ENCODE measurements at regions not wholly inside any gene's neighbourhood (a gene's known extent, or its start where the extent isn't known, plus 50 kb on each side); places are given as distances from the start of the nearest gene placed in this dataset.

DNA sequence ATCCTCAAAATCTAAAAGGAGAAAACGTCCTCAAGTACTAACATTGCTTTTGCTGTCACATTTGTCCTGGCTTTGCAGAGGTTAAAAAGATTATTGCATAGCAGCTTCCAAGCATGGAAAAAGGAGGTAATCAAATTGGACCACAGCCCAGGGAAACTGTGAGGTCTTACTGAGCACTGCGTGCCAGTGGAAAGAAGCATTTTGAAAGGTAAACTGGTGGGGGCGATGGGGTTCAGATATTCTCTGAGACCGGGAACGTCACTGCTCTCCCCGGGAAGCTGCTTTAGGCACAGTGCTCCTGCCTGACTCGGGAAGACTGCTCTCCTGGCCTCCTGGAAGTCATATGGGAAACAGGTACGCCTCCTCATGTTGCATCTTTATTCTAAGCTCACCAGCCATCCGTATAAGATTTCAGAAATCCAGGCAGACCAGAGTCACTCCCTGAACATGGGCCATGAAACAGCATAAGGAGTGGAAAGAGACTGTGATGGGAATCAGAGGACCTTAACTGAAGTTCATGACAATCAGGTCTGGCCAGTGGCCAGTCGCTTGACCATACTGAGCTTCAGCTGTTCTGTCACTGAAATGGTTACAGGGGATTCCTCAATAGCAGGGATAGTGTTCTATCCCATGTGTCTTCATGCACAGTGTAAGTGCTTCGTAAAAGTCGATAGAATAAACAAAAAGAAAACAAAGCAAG lies 284.1 kb downstream of the TRIB2 start:
- intact Hi-C loops (cut with DNase I) = loop anchor here (10.0 kb wide), 1 partner anchor 1136 kb away; no protein-coding TSS in a partner anchor
- TF ChIP-seq, protein P1, sequence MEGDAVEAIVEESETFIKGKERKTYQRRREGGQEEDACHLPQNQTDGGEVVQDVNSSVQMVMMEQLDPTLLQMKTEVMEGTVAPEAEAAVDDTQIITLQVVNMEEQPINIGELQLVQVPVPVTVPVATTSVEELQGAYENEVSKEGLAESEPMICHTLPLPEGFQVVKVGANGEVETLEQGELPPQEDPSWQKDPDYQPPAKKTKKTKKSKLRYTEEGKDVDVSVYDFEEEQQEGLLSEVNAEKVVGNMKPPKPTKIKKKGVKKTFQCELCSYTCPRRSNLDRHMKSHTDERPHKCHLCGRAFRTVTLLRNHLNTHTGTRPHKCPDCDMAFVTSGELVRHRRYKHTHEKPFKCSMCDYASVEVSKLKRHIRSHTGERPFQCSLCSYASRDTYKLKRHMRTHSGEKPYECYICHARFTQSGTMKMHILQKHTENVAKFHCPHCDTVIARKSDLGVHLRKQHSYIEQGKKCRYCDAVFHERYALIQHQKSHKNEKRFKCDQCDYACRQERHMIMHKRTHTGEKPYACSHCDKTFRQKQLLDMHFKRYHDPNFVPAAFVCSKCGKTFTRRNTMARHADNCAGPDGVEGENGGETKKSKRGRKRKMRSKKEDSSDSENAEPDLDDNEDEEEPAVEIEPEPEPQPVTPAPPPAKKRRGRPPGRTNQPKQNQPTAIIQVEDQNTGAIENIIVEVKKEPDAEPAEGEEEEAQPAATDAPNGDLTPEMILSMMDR (IDR thresholded peaks at IDR 0.05) = no peak
- no peak for TF ChIP-seq POLR2A (IDR thresholded peaks at IDR 0.05)
- no peak overlapping the region for H3K4me3 ChIP-seq
- peak; percentile 30 to 64 (median 48) for DNase-seq
- H3K9me3 ChIP-seq = no peaks in the 10 kb centered on the region
- no peaks in the 10 kb centered on the region for H3K36me3 ChIP-seq (replicated peaks in 1 of 2; ENCODE audit: insufficient read depth in 1 of 2, low read depth in 2 of 2)
- H3K27ac ChIP-seq = no peak overlapping the region
- 32 to 37% methylated on average over 12 of the region's 12 CpGs for WGBS, 2 donors
- H3K4me1 ChIP-seq = peaks cover 28% of the 10 kb centered on the region
- no peaks in the 10 kb centered on the region for H3K27me3 ChIP-seq
- ATAC-seq = peak; percentile 66

DNA sequence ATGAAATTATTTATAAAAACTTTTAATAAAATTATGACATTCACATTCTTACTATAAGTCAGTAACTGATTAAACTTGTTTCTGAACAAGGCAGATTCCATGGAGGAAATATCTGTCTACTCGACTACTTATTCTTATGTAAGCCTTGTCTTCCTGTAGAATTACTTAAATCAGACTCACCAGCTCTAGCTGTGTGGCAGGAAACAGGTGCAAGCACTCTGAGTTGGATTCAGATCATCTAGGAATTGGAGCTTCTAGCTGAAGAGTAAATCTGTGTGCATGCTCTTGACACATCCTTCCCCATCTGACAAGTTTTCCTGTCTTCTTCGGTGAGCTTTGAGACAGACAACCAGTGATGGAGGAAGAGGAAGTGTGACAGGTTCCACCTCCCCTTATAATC lies 284.7 kb downstream of the TRIB2 start:
- intact Hi-C loops (cut with DNase I) = loop anchor here (10.0 kb wide), 1 partner anchor 1137 kb away; no protein-coding TSS in a partner anchor
- no peak for ATAC-seq
- Histone ChIP-seq H3K27ac (no peak overlapping the region), H3K36me3 (replicated peaks in 1 of 2; ENCODE audit: insufficient read depth in 1 of 2, low read depth in 2 of 2) (no peaks in the 10 kb centered on the region), H3K9me3 (no peaks in the 10 kb centered on the region), H3K27me3 (no peaks in the 10 kb centered on the region), H3K4me3 (no peak overlapping the region), H3K4me1 (peaks cover 29% of the 10 kb centered on the region)
- no peak for TF ChIP-seq POLR2A (IDR thresholded peaks at IDR 0.05)
- TF ChIP-seq, protein P1 (IDR thresholded peaks at IDR 0.05) = no peak
- WGBS, 2 donors = 31 to 58% methylated on average over 2 of the region's 2 CpGs
- DNase-seq = no peak

DNA sequence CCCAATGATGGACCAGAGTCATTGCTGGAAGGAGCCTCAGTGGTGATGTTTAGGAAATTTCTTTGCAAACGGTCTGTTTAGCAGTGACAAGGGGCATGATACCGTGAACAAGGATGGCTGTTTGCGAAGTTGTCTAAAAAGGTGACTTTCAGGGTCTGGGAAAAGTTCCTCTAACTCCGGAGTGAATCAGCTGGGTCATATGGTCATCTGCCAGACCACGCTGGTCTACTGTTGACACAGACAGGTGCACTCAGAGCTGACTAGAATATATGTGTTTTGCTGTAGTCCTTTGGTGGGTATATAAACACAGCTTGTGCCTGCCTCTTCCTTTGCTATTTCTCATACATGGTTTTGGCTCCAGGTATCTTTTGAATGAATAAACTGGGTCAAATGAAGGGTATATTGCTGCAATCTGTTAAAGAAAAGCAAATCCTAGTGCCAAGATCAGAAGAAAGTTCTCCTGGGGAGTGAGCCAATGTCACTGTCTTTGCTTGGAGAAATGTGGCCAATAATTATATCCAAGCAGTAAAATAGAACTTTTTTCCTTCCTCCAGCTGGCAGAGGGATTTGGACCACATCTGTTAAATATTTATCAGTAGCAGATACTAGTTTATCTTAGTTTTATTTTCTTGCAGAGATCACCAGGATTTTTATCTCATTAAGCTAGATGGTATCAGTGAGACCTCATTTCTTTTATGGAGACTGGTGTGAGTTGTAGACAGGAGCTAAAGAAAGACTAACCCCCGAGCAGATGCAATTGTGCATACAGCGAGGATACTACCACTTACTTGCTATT lies 286.0 kb downstream of the TRIB2 start:
- 37 to 49% methylated on average over 7 of the region's 7 CpGs for WGBS, 2 donors
- Histone ChIP-seq H3K4me1 (peaks cover 39% of the 10 kb centered on the region), H3K9me3 (no peaks in the 10 kb centered on the region), H3K27ac (no peak overlapping the region), H3K27me3 (no peaks in the 10 kb centered on the region), H3K4me3 (no peak overlapping the region), H3K36me3 (replicated peaks in 1 of 2; ENCODE audit: insufficient read depth in 1 of 2, low read depth in 2 of 2) (no peaks in the 10 kb centered on the region)
- intact Hi-C loops (cut with DNase I) = loop anchor here (10.0 kb wide), 1 partner anchor 1138 kb away; no protein-coding TSS in a partner anchor
- no peak for ATAC-seq
- TF ChIP-seq, protein P1 (IDR thresholded peaks at IDR 0.05) = no peak
- no peak for TF ChIP-seq POLR2A (IDR thresholded peaks at IDR 0.05)
- DNase-seq = no peak

DNA sequence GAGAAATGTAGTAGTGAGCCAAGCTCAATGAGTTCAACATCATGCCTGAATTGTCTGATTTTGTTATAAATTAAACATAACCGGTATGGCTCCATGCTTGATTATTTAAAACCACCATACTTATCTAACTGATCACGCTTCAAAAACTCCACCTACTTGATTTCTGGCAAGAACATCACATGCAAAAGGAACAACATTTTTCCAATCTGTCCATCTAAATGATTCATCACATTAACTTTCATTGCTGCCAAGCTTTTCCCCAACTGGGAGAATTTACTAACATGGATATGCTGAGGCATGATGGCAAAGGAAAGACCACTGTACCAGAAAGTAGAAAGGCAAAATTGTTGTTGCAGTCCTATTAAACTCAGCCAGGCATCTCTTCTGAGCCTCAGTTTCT lies 286.8 kb downstream of the TRIB2 start:
- H3K4me3 ChIP-seq = no peak overlapping the region
- ATAC-seq = no peak
- H3K9me3 ChIP-seq = no peaks in the 10 kb centered on the region
- TF ChIP-seq, protein P1 (IDR thresholded peaks at IDR 0.05) = no peak
- TF ChIP-seq POLR2A (IDR thresholded peaks at IDR 0.05) = no peak
- H3K4me1 ChIP-seq = peaks cover 37% of the 10 kb centered on the region
- no peaks in the 10 kb centered on the region for H3K27me3 ChIP-seq
- H3K36me3 ChIP-seq (replicated peaks in 1 of 2; ENCODE audit: insufficient read depth in 1 of 2, low read depth in 2 of 2) = no peaks in the 10 kb centered on the region
- intact Hi-C loops (cut with DNase I) = loop anchor here (10.0 kb wide), 1 partner anchor 1139 kb away; no protein-coding TSS in a partner anchor
- no peak overlapping the region for H3K27ac ChIP-seq
- WGBS, 2 donors = 44 to 57% methylated on average over 2 of the region's 2 CpGs
- no peak for DNase-seq

Measured in body of pancreas (tissue), 4 donors.